K562 (cell line): ENCODE measurements at regions not wholly inside any gene's neighbourhood (a gene's known extent, or its start where the extent isn't known, plus 50 kb on each side); places are given as distances from the start of the nearest gene placed in this dataset.

Experiments used
- ATAC-seq: fragments of 200-7000 bp; cut with Tn5 transposase; 3 replicates; pipeline ENCODE4 v1.9.1; 2020; ENCODE audit warnings: moderate library complexity
- BruUV-seq: library from RNA; stranded (reverse); fragments of 400-500 nt; replicated peaks from 2 replicates; lab custom pipeline; 2021; lab: Mats Ljungman, UMichigan
- CTCF ChIA-PET: fragments of 300-600 bp; formaldehyde crosslinking; extraction: SDS; loops from one replicate; lab custom pipeline; 2021; ENCODE audit warnings: low intra/inter-chr PET ratio; lab: Yijun Ruan, JAX
- POLR2A ChIA-PET: fragments of 300-600, 350-650 bp; sonication (Branson Sonifier 250); formaldehyde crosslinking; extraction: SDS; loops from one replicate; lab custom pipeline; 2021; ENCODE audit warnings: antibody characterized with exemption, inconsistent platforms; lab: Yijun Ruan, JAX
- DNase-seq, 4 experiments: peaks; one replicate each; pipeline versions ENCODE4 v3.0.0 to v3.0.0-alpha.2; 2011 to 2018; ENCODE audit warnings: low spot score in 3 of 4, mixed read lengths in 3 of 4; ENCODE audit errors: extremely low read depth in 1 of 4
- FAIRE-seq: peaks from 2 replicates; lab custom pipeline; 2011; peaks lifted over from hg19 to GRCh38; lab: Jason Lieb, UNC
- H2AFZ ChIP-seq: 2 replicates; pipeline ENCODE4 v1.6.0; 2011; ENCODE audit warnings: low read depth, low read length, control low read depth, inconsistent platforms
- H3K27ac ChIP-seq: fragments of 200-600 bp; 3 replicates; pipeline ENCODE4 v1.8.0; 2011; ENCODE audit warnings: low read depth, mild to moderate bottlenecking, control low read depth, inconsistent platforms, low read length, moderate library complexity, mixed read lengths; ENCODE audit errors: extremely low read depth
- H3K27me3 ChIP-seq, 2 experiments: fragments of 300-600 bp in 1 of 2; 2 replicates in 1 of 2; 3 replicates in 1 of 2; pipeline versions ENCODE4 v1.6.0 to v1.8.0; 2011; ENCODE audit warnings: inconsistent platforms in 2 of 2, low read length in 2 of 2, mild to moderate bottlenecking in 1 of 2, mixed read lengths in 1 of 2, moderate library complexity in 1 of 2; ENCODE audit not compliant: control insufficient read depth in 2 of 2, insufficient read depth in 2 of 2
- H3K36me3 ChIP-seq: fragments of 300-600 bp; 3 replicates; pipeline ENCODE4 v1.8.0; 2011; ENCODE audit warnings: mild to moderate bottlenecking, low read length, inconsistent platforms; ENCODE audit not compliant: control insufficient read depth, insufficient read depth
- H3K4me1 ChIP-seq, 2 experiments: fragments of 200-600 bp in 1 of 2; replicated peaks in 1 of 2; 2 replicates in 1 of 2; 3 replicates in 1 of 2; pipeline versions ENCODE4 v1.5.1 to v1.8.0; 2011; ENCODE audit warnings: inconsistent platforms in 2 of 2, low read length in 2 of 2, mild to moderate bottlenecking in 1 of 2, mixed read lengths in 1 of 2, moderate library complexity in 1 of 2; ENCODE audit not compliant: control insufficient read depth in 2 of 2, insufficient read depth in 2 of 2
- H3K4me2 ChIP-seq: 2 replicates; pipeline ENCODE4 v1.6.1; 2011; ENCODE audit warnings: low read length, control low read depth, inconsistent platforms, mixed read lengths; ENCODE audit not compliant: insufficient read depth
- H3K4me3 ChIP-seq: fragments of 200-600 bp; sonication (generic), shearing (Covaris generic); 2 replicates; pipeline ENCODE4 v1.5.1; 2016; ENCODE audit warnings: control low read depth, inconsistent platforms
- H3K79me2 ChIP-seq: fragments of 200-600 bp; 3 replicates; pipeline ENCODE4 v1.8.0; 2011; ENCODE audit warnings: low read length, inconsistent platforms; ENCODE audit not compliant: control insufficient read depth, insufficient read depth
- H3K9ac ChIP-seq, 2 experiments: 2 replicates each; pipeline versions ENCODE4 v1.6.0 to v1.6.1; 2011; ENCODE audit warnings: low read depth in 2 of 2, low read length in 2 of 2, control low read depth in 1 of 2, inconsistent platforms in 1 of 2, mild to moderate bottlenecking in 1 of 2, mixed read lengths in 1 of 2; ENCODE audit not compliant: insufficient read depth in 1 of 2
- H3K9me1 ChIP-seq: one replicate; pipeline ENCODE4 v1.6.0; 2011; ENCODE audit warnings: inconsistent platforms, mild to moderate bottlenecking, low read length, moderate library complexity; ENCODE audit not compliant: control insufficient read depth, insufficient read depth
- H3K9me3 ChIP-seq: replicated peaks from 2 replicates; pipeline ENCODE4 v1.5.1; 2011; ENCODE audit warnings: low read depth, low read length, inconsistent platforms; ENCODE audit not compliant: control insufficient read depth, insufficient read depth
- H4K20me1 ChIP-seq: replicated peaks from 2 replicates; pipeline ENCODE4 v1.6.1; 2011; ENCODE audit warnings: low read length, inconsistent platforms, mixed read lengths; ENCODE audit not compliant: control insufficient read depth, insufficient read depth
- CHD4 ChIP-seq: fragments of 200-600 bp; sonication (generic); IDR thresholded peaks from 3 replicates; pipeline ENCODE4 v1.6.1; 2012; ENCODE audit warnings: low read depth, mild to moderate bottlenecking, mixed read lengths, low read length, inconsistent platforms; ENCODE audit not compliant: insufficient read depth, insufficient replicate concordance, poor library complexity, severe bottlenecking
- FOXP1 ChIP-seq: sonication (generic); formaldehyde crosslinking; IDR thresholded peaks from 2 replicates; pipeline ENCODE4 v1.8.0; 2022; ENCODE audit warnings: mild to moderate bottlenecking, missing genetic modification reagents
- HNRNPK ChIP-seq: fragments of 200-400 bp; formaldehyde crosslinking; IDR thresholded peaks from one replicate; pipeline ENCODE4 v1.6.1; 2018; ENCODE audit warnings: mild to moderate bottlenecking, low read depth, low read length; ENCODE audit not compliant: poor library complexity, severe bottlenecking
- MAZ ChIP-seq, 2 experiments: fragments of 450-650 bp in 1 of 2; sonication (generic) in 1 of 2; formaldehyde crosslinking; IDR thresholded peaks in 1 of 2; conservative IDR thresholded peaks in 1 of 2; 2 replicates each; pipeline versions ENCODE4 v1.4.0 to v1.5.0; 2020; ENCODE audit warnings: mild to moderate bottlenecking in 1 of 2, missing genetic modification reagents in 1 of 2
- MYC ChIP-seq, 2 experiments: fragments of 250-450 bp in 1 of 2; sonication (Bioruptor Pico) in 1 of 2; IDR thresholded peaks; 2 replicates each; pipeline versions ENCODE4 v1.5.1 to v1.6.1; 2012 to 2021; ENCODE audit warnings: low read depth in 2 of 2, borderline replicate concordance in 1 of 2, improper control_type of control experiment in 1 of 2, low read length in 1 of 2, mild to moderate bottlenecking in 1 of 2, moderate library complexity in 1 of 2
- SIN3B ChIP-seq: fragments of 450-650 bp; IDR thresholded peaks from 2 replicates; pipeline ENCODE4 v1.6.1; 2017; ENCODE audit warnings: low read depth, mild to moderate bottlenecking, moderate library complexity
- SNIP1 ChIP-seq: fragments of 450-650 bp; IDR thresholded peaks from 2 replicates; pipeline ENCODE4 v1.7.1; 2017; ENCODE audit warnings: low read depth, mild to moderate bottlenecking
- ZNF217 ChIP-seq: sonication (generic); formaldehyde crosslinking; IDR thresholded peaks from 2 replicates; pipeline ENCODE4 v1.8.0; 2022; ENCODE audit warnings: mild to moderate bottlenecking, missing genetic modification reagents
- ZNF551 ChIP-seq: fragments of 250-450 bp; sonication (Bioruptor Pico); IDR thresholded peaks from 2 replicates; pipeline ENCODE4 v1.5.0; 2021; ENCODE audit warnings: mild to moderate bottlenecking, moderate library complexity
- WGBS: fragments of 100-300 bp; shearing (Covaris generic); methylation state at CpG from one replicate; pipeline ENCODE4 v1.1.6; 2016; ENCODE audit warnings: low coverage, mixed read lengths; ENCODE audit not compliant: insufficient coverage; ENCODE audit errors: missing lambda C conversion rate; 5-methylcytosine and 5-hydroxymethylcytosine counted together
- in situ Hi-C: fragments of 300-500 bp; cut with MboI; formaldehyde crosslinking; loops from 4 replicates; pipeline ENCODE4 v1.15.0; 2018; ENCODE audit warnings: inconsistent platforms, mixed read lengths
- intact Hi-C: fragments of 100-400 bp; cut with micrococcal nuclease; formaldehyde crosslinking; loops from 2 replicates; pipeline ENCODE4 v1.14.2; 2022
- TF ChIP-seq, protein P1 (sequence below), 2 experiments: fragments of 450-650 bp in 1 of 2; sonication (generic) in 1 of 2; formaldehyde crosslinking; conservative IDR thresholded peaks; 2 replicates each; pipeline versions ENCODE4 v1.4.0 to v1.8.1; 2020 to 2022; ENCODE audit warnings: mild to moderate bottlenecking in 1 of 2, missing genetic modification reagents in 1 of 2

DNA sequence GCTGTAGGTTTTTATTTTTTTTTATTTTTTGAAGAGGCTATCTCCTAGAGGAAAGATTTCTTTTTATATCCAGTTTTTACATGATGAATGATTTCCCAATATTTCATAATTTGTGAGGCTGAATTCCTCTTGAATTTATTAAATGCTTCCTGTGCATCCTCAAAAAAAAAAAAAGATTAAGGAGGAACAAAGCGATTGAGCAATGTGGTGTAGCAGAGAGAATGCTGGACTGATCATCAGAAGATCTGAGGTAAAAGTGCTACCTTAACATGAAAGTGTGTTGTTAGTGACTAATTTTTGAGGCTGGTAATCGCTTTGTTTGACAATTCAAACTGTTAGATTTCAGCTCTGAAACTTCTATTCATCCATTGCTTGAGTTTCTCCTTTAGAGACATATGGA lies 125.1 kb downstream of the ESM1 start:
- no TSS peak for BruUV-seq
- Histone ChIP-seq H3K27me3 (peaks cover 4 to 5% of the 10 kb centered on the region in 2 experiments; a peak in 1 of 5 replicates), H3K79me2 (no peaks in the 10 kb centered on the region), H3K4me2 (no peak overlapping the region), H3K9me1 (no peaks in the 10 kb centered on the region), H2AFZ (no peak overlapping the region), H4K20me1 (no peaks in the 10 kb centered on the region; the same call in 1 of the 2 replicates), H3K27ac (no peak overlapping the region), H3K4me1 (peaks cover 0 to 3% of the 10 kb centered on the region in 2 experiments; a peak in 1 of 5 replicates), H3K9ac (no peak overlapping the region), H3K36me3 (no peaks in the 10 kb centered on the region), H3K4me3 (no peak overlapping the region), H3K9me3 (no peaks in the 10 kb centered on the region)
- 0% methylated on average over 2 of the region's 2 CpGs for WGBS
- DNase-seq, result no peak
- POLR2A ChIA-PET, result no interaction called here
- no peak for FAIRE-seq
- TF ChIP-seq CHD4 (no peak), FOXP1 (no peak), SNIP1 (no peak), MYC (IDR thresholded peaks at IDR 0.05; ENCODE audit: low read depth, low read length) (no peak), MYC (CRISPR knock-in tag; IDR thresholded peaks at IDR 0.05; ENCODE audit: borderline replicate concordance, low read depth) (no peak), SIN3B (no peak), ZNF217 (no peak), MAZ (CRISPR knock-in tag; conservative IDR thresholded peaks at IDR 0.05 in 1 of 2, IDR thresholded peaks at IDR 0.05 in 1 of 2) (no peak), ZNF551 (no peak), HNRNPK (no peak)
- TF ChIP-seq, protein P1, sequence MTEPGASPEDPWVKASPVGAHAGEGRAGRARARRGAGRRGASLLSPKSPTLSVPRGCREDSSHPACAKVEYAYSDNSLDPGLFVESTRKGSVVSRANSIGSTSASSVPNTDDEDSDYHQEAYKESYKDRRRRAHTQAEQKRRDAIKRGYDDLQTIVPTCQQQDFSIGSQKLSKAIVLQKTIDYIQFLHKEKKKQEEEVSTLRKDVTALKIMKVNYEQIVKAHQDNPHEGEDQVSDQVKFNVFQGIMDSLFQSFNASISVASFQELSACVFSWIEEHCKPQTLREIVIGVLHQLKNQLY (CRISPR knock-in tag; conservative IDR thresholded peaks at IDR 0.05), result no peak
- in situ Hi-C loops, result loop anchor here (25.0 kb wide), 1 partner anchor 623 kb away; no protein-coding TSS in a partner anchor
- CTCF ChIA-PET, result no interaction called here
- intact Hi-C loops, result no loop called here
- ATAC-seq, result no peak
